ACC112 (cell line): ENCODE measurements at regions not wholly inside any gene's neighbourhood (a gene's known extent, or its start where the extent isn't known, plus 50 kb on each side); places are given as distances from the start of the nearest gene placed in this dataset.

ENCODE experiments used
- H2AFZ ChIP-seq: fragments of 200-600 bp; sonication (generic); one replicate; pipeline ENCODE4 v1.6.0; 2017; ENCODE audit warnings: antibody characterized with exemption, low read length; ENCODE audit not compliant: unreplicated experiment
- H3K27ac ChIP-seq: fragments of 200-600 bp; sonication (generic); 2 replicates; pipeline ENCODE4 v1.5.1; 2014; ENCODE audit warnings: low read depth, mild to moderate bottlenecking, antibody characterized with exemption, low read length, moderate library complexity
- H3K27me3 ChIP-seq: fragments of 200-600 bp; sonication (generic); 2 replicates; pipeline ENCODE4 v1.6.1; 2014; ENCODE audit warnings: mild to moderate bottlenecking, antibody characterized with exemption, low read length, moderate library complexity, mixed read lengths; ENCODE audit not compliant: insufficient read depth
- H3K36me3 ChIP-seq: fragments of 200-600 bp; sonication (generic); 2 replicates; pipeline ENCODE4 v1.6.1; 2016; ENCODE audit warnings: mild to moderate bottlenecking, antibody characterized with exemption, low read length, moderate library complexity, mixed read lengths; ENCODE audit not compliant: insufficient read depth
- H3K4me1 ChIP-seq: fragments of 200-600 bp; sonication (generic); one replicate; pipeline ENCODE4 v1.6.1; 2016; ENCODE audit warnings: low read length, mixed read lengths; ENCODE audit not compliant: insufficient read depth, unreplicated experiment, control insufficient read depth
- H3K4me3 ChIP-seq: fragments of 200-600 bp; sonication (generic); 2 replicates; pipeline ENCODE4 v1.5.1; 2014; ENCODE audit warnings: mild to moderate bottlenecking, low read depth, low read length
- H3K79me2 ChIP-seq: fragments of 200-600 bp; sonication (generic); one replicate; pipeline ENCODE4 v1.6.0; 2016; ENCODE audit warnings: low read length; ENCODE audit not compliant: control insufficient read depth, unreplicated experiment, insufficient read depth

DNA sequence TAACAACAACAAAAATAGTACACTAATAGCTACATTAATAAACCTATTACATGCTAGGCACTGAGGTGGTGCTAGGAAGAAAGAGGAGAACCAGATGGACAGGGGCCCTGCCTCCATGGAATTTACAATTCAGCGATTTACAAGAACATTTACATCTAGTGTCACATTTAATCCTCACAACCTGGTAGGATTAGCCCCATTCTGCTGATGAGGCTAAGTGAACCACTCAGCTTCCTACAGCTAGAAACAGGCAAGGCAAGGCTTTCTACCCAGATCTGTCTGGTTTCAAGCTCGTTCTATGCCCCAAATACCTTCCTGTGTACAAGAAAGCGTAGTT is 368.4 kb downstream of the BUD13 start:
- Histone ChIP-seq H3K36me3 (no peaks in the 10 kb centered on the region), H3K79me2 (no peaks in the 10 kb centered on the region), H3K4me1 (no peaks in the 10 kb centered on the region), H3K4me3 (no peak overlapping the region), H3K27me3 (no peaks in the 10 kb centered on the region), H3K27ac (no peak overlapping the region), H2AFZ (no peak overlapping the region)

- Histone ChIP-seq H3K27me3 (no peaks in the 10 kb centered on the region), H3K36me3 (no peaks in the 10 kb centered on the region), H3K27ac (no peak overlapping the region), H3K4me3 (no peak overlapping the region), H3K79me2 (no peaks in the 10 kb centered on the region), H2AFZ (no peak overlapping the region), H3K4me1 (no peaks in the 10 kb centered on the region)
These were observed 368.9 kb downstream of the BUD13 start for GRCh38 chr11:116403794-116404461.

DNA sequence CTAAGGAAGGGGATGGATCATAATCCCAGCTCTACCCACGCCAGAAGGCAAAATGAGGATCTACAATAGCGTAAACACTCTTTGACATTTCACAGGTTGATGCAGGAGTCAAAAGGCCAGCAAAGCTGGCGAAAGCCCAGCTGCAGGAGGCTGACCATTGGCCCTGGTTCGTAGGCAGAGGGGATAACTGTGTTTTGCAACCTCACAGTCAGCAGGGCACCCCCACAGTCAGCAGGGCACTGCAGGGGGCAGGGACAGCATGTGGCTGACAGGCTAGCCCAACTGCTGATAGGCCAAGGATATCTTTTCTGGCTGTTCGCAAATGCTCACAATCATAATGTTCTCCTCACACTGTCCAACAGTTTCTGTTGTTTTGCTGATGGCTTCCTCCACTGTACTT is 372.7 kb downstream of the BUD13 start:
- Histone ChIP-seq H3K36me3 (no peaks in the 10 kb centered on the region), H3K27ac (no peak overlapping the region), H3K27me3 (no peaks in the 10 kb centered on the region), H3K4me1 (no peaks in the 10 kb centered on the region), H2AFZ (no peak overlapping the region), H3K4me3 (no peak overlapping the region), H3K79me2 (no peaks in the 10 kb centered on the region)

DNA sequence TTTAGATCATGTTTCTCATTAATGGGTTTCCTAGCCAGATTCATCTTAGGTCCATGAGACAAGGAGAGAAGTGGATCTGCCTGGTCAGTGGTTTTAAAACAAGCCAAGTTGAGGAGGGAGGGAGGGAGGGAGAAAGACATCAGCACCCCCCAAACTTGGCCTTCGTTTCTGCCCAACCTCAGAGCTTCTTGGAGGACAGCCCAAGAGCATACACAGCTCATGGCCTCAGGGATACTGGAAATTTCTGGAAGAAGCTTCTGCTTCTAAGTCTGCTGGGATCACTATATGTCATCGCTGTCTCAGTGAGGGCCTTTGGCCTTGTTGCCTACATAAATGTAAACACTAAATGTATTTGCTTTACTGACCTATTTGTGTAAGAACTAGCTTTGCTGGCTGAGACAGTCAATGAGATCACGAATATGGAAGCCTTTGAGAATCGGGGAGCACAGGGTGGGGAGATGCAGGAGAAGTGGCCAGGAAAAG is 375.1 kb downstream of the BUD13 start:
- Histone ChIP-seq H2AFZ (no peak overlapping the region), H3K27me3 (no peaks in the 10 kb centered on the region)

GRCh38 chr11:116396331-116396730 is 376.5 kb downstream of the BUD13 start:
- Histone ChIP-seq H3K27ac (no peak overlapping the region), H3K4me3 (no peak overlapping the region), H3K36me3 (no peaks in the 10 kb centered on the region), H2AFZ (no peak overlapping the region), H3K79me2 (no peaks in the 10 kb centered on the region), H3K27me3 (no peaks in the 10 kb centered on the region), H3K4me1 (no peaks in the 10 kb centered on the region)

More for the DNA sequence above, 375.1 kb downstream of the BUD13 start:
- no peaks in the 10 kb centered on the region for H3K79me2 ChIP-seq
- H3K36me3 ChIP-seq: no peaks in the 10 kb centered on the region
- H3K27ac ChIP-seq: no peak overlapping the region
- H3K4me3 ChIP-seq: no peak overlapping the region
- H3K4me1 ChIP-seq: no peaks in the 10 kb centered on the region

DNA sequence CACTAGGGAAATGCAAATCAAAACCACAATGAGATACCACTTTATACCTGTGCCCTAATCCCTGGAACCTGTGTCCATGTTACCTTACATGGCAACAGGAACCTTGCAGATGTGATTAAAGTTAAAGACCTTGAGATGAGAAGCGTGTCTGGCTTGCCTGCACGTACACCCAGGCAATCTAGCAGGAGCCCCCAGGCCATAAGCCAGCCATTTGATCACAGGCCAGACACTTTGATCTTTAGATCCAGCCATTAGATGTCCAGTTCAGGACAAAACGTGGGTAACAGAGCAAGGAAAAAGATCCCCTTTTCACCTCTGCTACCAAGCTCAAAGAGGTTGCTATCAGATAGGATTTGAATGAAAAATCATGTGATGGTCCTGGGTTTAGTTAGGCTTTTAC is 378.8 kb downstream of the BUD13 start:
- H3K36me3 ChIP-seq: no peaks in the 10 kb centered on the region
- no peaks in the 10 kb centered on the region for H3K4me1 ChIP-seq
- no peaks in the 10 kb centered on the region for H3K27me3 ChIP-seq
- no peaks in the 10 kb centered on the region for H3K79me2 ChIP-seq
- H3K27ac ChIP-seq: no peak overlapping the region
- no peak overlapping the region for H3K4me3 ChIP-seq
- H2AFZ ChIP-seq: no peak overlapping the region

DNA sequence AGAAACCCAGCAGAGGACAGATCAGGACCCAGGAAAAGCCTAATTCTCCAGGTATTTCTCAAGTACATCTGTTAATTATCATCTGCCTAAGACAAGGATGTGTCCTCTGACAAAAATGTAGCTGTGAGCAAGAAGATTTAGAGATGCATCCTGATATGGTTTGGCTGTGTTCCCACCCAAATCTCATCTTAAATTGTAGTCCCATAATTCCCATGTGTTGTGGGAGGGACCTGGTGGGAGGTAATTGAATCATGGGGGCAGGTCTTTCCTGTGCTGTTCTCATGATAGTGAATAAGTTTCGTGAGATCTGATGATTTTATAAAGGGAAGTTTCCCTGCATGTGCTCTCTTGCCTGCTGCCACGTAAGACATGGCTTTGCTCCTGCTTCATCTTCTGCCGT is 381.8 kb downstream of the BUD13 start:
- no peaks in the 10 kb centered on the region for H3K27me3 ChIP-seq
- no peaks in the 10 kb centered on the region for H3K79me2 ChIP-seq
- no peaks in the 10 kb centered on the region for H3K36me3 ChIP-seq
- H3K4me3 ChIP-seq: no peak overlapping the region
- no peaks in the 10 kb centered on the region for H3K4me1 ChIP-seq
- H3K27ac ChIP-seq: no peak overlapping the region
- no peak overlapping the region for H2AFZ ChIP-seq

DNA sequence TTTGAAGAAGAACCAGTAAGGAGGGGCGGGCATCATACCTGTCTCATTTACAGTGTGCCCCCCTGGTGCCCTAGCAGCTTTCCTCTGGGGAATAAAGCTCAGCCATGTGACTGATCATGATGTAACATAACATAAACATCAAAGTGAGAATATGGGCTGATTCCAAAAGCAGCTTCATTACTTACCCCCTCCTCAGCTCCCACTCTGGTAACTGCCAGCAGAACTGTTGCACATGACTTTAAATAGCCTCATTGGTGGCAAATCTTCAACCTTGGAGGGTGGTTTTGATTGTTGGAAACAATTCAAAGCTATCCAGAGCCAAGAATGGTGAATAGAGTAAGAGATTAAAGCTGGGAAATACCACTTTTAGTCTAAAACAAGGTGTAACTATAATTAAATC is 384.6 kb downstream of the BUD13 start:
- Histone ChIP-seq H2AFZ (no peak overlapping the region), H3K27ac (no peak overlapping the region), H3K36me3 (no peaks in the 10 kb centered on the region), H3K27me3 (no peaks in the 10 kb centered on the region), H3K4me1 (no peaks in the 10 kb centered on the region), H3K4me3 (no peak overlapping the region), H3K79me2 (no peaks in the 10 kb centered on the region)

DNA sequence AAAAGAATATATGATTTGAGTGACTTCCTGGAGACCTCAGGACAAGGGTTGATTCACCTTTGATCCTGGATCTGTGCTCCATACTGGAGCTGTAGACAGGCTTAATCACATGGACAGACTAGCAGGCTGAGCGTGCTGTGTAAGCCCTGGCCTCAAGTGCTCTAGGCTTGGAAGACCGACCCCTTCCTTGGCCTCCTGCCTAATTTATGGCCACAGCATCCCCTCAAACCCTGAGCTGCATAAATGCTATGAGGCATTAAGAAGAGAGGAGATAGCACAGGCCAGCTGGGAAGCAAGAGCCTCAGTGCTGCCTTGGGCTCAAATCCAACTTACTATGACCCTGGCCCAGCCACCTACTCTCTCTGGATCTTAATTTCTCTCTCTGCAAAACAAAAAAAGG is 385.1 kb downstream of the BUD13 start:
- no peak overlapping the region for H2AFZ ChIP-seq
- H3K27ac ChIP-seq: no peak overlapping the region
- no peaks in the 10 kb centered on the region for H3K36me3 ChIP-seq
- no peak overlapping the region for H3K4me3 ChIP-seq
- H3K27me3 ChIP-seq: no peaks in the 10 kb centered on the region
- no peaks in the 10 kb centered on the region for H3K4me1 ChIP-seq
- no peaks in the 10 kb centered on the region for H3K79me2 ChIP-seq

GRCh38 chr11:116386118-116386699 is 386.6 kb downstream of the BUD13 start:
- H3K27me3 ChIP-seq: no peaks in the 10 kb centered on the region
- no peak overlapping the region for H2AFZ ChIP-seq
- H3K27ac ChIP-seq: no peak overlapping the region

GRCh38 chr11:116384876-116385275 is 387.9 kb downstream of the BUD13 start:
- H3K36me3 ChIP-seq: no peaks in the 10 kb centered on the region
- no peaks in the 10 kb centered on the region for H3K4me1 ChIP-seq
- no peak overlapping the region for H2AFZ ChIP-seq
- H3K79me2 ChIP-seq: no peaks in the 10 kb centered on the region
- no peak overlapping the region for H3K4me3 ChIP-seq
- H3K27ac ChIP-seq: no peak overlapping the region
- no peaks in the 10 kb centered on the region for H3K27me3 ChIP-seq

More at GRCh38 chr11:116386118-116386699, 386.6 kb downstream of the BUD13 start:
- Histone ChIP-seq H3K4me3 (no peak overlapping the region), H3K36me3 (no peaks in the 10 kb centered on the region), H3K79me2 (no peaks in the 10 kb centered on the region), H3K4me1 (no peaks in the 10 kb centered on the region)
